ENCODE measurements at regions not wholly inside any gene's neighbourhood (a gene's known extent, or its start where the extent isn't known, plus 50 kb on each side); places are given as distances from the start of the nearest gene placed in this dataset.

GRCh38 chr2:146852661-146853060 lies 992.2 kb upstream of the ACVR2A start:
- no peak for DNase-seq (ENCODE audit: low read depth)
- FAIRE-seq: no peak

DNA sequence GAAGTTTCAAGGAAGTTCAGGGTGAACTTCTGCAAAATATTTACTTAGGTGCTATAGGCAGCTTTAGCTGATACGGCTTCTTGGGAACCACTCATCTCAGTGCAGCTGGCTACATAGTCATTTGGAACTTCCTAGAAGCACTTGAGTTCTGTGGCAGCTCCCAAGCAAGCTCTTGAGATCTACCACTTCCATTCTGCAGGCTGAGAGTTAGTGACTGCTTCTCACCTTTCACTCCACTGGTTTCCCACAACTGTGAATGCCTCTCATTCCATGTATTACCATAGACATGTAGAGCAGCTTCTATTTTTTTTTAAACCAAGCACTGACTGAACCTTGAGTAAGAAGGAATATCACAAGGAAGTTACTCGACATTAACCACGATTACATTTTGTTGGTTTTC lies 994.1 kb upstream of the ACVR2A start:
- no peaks in the 10 kb centered on the region for H3K27me3 Mint-ChIP-seq (ENCODE audit: low read depth, unreplicated experiment)
- no peak overlapping the region for H3K9ac ChIP-seq (ENCODE audit: low read length)
- no peak overlapping the region for H2AFZ ChIP-seq (ENCODE audit: low read depth, low read length)
- H3K9me3 Mint-ChIP-seq (ENCODE audit: unreplicated experiment): no peaks in the 10 kb centered on the region
- H3K4me1 Mint-ChIP-seq (ENCODE audit: low read depth, unreplicated experiment): peaks cover 31% of the 10 kb centered on the region
- TF ChIP-seq EZH2 (IDR thresholded peaks at IDR 0.05; ENCODE audit: insufficient read depth, low read length): no peak
- TF ChIP-seq, protein P1, sequence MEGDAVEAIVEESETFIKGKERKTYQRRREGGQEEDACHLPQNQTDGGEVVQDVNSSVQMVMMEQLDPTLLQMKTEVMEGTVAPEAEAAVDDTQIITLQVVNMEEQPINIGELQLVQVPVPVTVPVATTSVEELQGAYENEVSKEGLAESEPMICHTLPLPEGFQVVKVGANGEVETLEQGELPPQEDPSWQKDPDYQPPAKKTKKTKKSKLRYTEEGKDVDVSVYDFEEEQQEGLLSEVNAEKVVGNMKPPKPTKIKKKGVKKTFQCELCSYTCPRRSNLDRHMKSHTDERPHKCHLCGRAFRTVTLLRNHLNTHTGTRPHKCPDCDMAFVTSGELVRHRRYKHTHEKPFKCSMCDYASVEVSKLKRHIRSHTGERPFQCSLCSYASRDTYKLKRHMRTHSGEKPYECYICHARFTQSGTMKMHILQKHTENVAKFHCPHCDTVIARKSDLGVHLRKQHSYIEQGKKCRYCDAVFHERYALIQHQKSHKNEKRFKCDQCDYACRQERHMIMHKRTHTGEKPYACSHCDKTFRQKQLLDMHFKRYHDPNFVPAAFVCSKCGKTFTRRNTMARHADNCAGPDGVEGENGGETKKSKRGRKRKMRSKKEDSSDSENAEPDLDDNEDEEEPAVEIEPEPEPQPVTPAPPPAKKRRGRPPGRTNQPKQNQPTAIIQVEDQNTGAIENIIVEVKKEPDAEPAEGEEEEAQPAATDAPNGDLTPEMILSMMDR (IDR thresholded peaks at IDR 0.05; ENCODE audit: insufficient read depth, low read depth, low read length): no peak
- peaks cover 6% of the 10 kb centered on the region for H3K4me1 ChIP-seq (ENCODE audit: insufficient read depth, low read length)
- DNase-seq (ENCODE audit: low read depth): peak; percentile 91
- no peaks in the 10 kb centered on the region for H3K79me2 ChIP-seq (ENCODE audit: insufficient read depth, low read length)
- no peak overlapping the region for H3K4me3 ChIP-seq (ENCODE audit: insufficient read depth, low read depth, low read length)
- H3K27ac ChIP-seq (ENCODE audit: low read depth, low read length): no peak overlapping the region
- FAIRE-seq: no peak
- no peaks in the 10 kb centered on the region for H4K20me1 ChIP-seq (ENCODE audit: insufficient read depth, low read length)
- H3K36me3 Mint-ChIP-seq (ENCODE audit: low read depth, unreplicated experiment): no peaks in the 10 kb centered on the region
- H3K36me3 ChIP-seq (ENCODE audit: insufficient read depth, low read length): no peaks in the 10 kb centered on the region
- no peaks in the 10 kb centered on the region for H3K9me3 ChIP-seq (ENCODE audit: insufficient read depth, low read depth, low read length)
- H3K27me3 ChIP-seq (ENCODE audit: insufficient read depth, low read length): no peaks in the 10 kb centered on the region
- no peak overlapping the region for H3K4me2 ChIP-seq (ENCODE audit: low read length)
- no peak overlapping the region for H3K4me3 Mint-ChIP-seq (ENCODE audit: unreplicated experiment)
- no peak overlapping the region for H3K27ac Mint-ChIP-seq (ENCODE audit: unreplicated experiment)

More at GRCh38 chr2:146852661-146853060, 992.2 kb upstream of the ACVR2A start:
- Histone ChIP-seq H3K27me3 (ENCODE audit: insufficient read depth, low read length) (no peaks in the 10 kb centered on the region), H3K36me3 (ENCODE audit: insufficient read depth, low read length) (no peaks in the 10 kb centered on the region), H2AFZ (ENCODE audit: low read depth, low read length) (no peak overlapping the region), H3K27ac (ENCODE audit: low read depth, low read length) (no peak overlapping the region), H3K4me3 (ENCODE audit: insufficient read depth, low read depth, low read length) (no peak overlapping the region), H3K4me2 (ENCODE audit: low read length) (no peak overlapping the region), H4K20me1 (ENCODE audit: insufficient read depth, low read length) (no peaks in the 10 kb centered on the region), H3K9me3 (ENCODE audit: insufficient read depth, low read depth, low read length) (no peaks in the 10 kb centered on the region), H3K9ac (ENCODE audit: low read length) (no peak overlapping the region), H3K4me1 (ENCODE audit: insufficient read depth, low read length) (peaks cover 6% of the 10 kb centered on the region), H3K79me2 (ENCODE audit: insufficient read depth, low read length) (no peaks in the 10 kb centered on the region)
- Mint-ChIP-seq H3K27me3 (ENCODE audit: low read depth, unreplicated experiment) (no peaks in the 10 kb centered on the region), H3K36me3 (ENCODE audit: low read depth, unreplicated experiment) (no peaks in the 10 kb centered on the region), H3K4me1 (ENCODE audit: low read depth, unreplicated experiment) (peaks cover 31% of the 10 kb centered on the region), H3K4me3 (ENCODE audit: unreplicated experiment) (no peak overlapping the region), H3K9me3 (ENCODE audit: unreplicated experiment) (peaks cover 1% of the 10 kb centered on the region), H3K27ac (ENCODE audit: unreplicated experiment) (no peak overlapping the region)
- no peak for TF ChIP-seq EZH2 (IDR thresholded peaks at IDR 0.05; ENCODE audit: insufficient read depth, low read length)
- TF ChIP-seq, protein P1 (IDR thresholded peaks at IDR 0.05; ENCODE audit: insufficient read depth, low read depth, low read length): no peak

GRCh38 chr2:146847846-146848245 lies 997.0 kb upstream of the ACVR2A start:
- Mint-ChIP-seq H3K4me3 (ENCODE audit: unreplicated experiment) (no peak overlapping the region), H3K9me3 (ENCODE audit: unreplicated experiment) (no peaks in the 10 kb centered on the region), H3K36me3 (ENCODE audit: low read depth, unreplicated experiment) (no peaks in the 10 kb centered on the region), H3K4me1 (ENCODE audit: low read depth, unreplicated experiment) (peaks cover 11% of the 10 kb centered on the region), H3K27me3 (ENCODE audit: low read depth, unreplicated experiment) (no peaks in the 10 kb centered on the region), H3K27ac (ENCODE audit: unreplicated experiment) (no peak overlapping the region)
- DNase-seq (ENCODE audit: low read depth) (no peak), FAIRE-seq (no peak)
- no peak overlapping the region for H3K9ac ChIP-seq (ENCODE audit: low read length)
- no peaks in the 10 kb centered on the region for H3K4me1 ChIP-seq (ENCODE audit: insufficient read depth, low read length)
- H2AFZ ChIP-seq (ENCODE audit: low read depth, low read length): no peak overlapping the region
- no peaks in the 10 kb centered on the region for H4K20me1 ChIP-seq (ENCODE audit: insufficient read depth, low read length)
- H3K4me3 ChIP-seq (ENCODE audit: insufficient read depth, low read depth, low read length): no peak overlapping the region
- H3K79me2 ChIP-seq (ENCODE audit: insufficient read depth, low read length): no peaks in the 10 kb centered on the region
- no peaks in the 10 kb centered on the region for H3K36me3 ChIP-seq (ENCODE audit: insufficient read depth, low read length)
- H3K27ac ChIP-seq (ENCODE audit: low read depth, low read length): no peak overlapping the region
- H3K9me3 ChIP-seq (ENCODE audit: insufficient read depth, low read depth, low read length): no peaks in the 10 kb centered on the region
- H3K27me3 ChIP-seq (ENCODE audit: insufficient read depth, low read length): no peaks in the 10 kb centered on the region
- H3K4me2 ChIP-seq (ENCODE audit: low read length): no peak overlapping the region
- TF ChIP-seq, protein P1 (IDR thresholded peaks at IDR 0.05; ENCODE audit: insufficient read depth, low read depth, low read length): no peak
- no peak for TF ChIP-seq EZH2 (IDR thresholded peaks at IDR 0.05; ENCODE audit: insufficient read depth, low read length)

All from astrocyte (in vitro differentiated cells and primary cell).